ENCODE measurements at regions not wholly inside any gene's neighbourhood (a gene's known extent, or its start where the extent isn't known, plus 50 kb on each side); places are given as distances from the start of the nearest gene placed in this dataset.

- no peak for DNase-seq
Measured at GRCh38 chr18:54100920-54101470, 123.5 kb downstream of the MBD2 start.

DNA sequence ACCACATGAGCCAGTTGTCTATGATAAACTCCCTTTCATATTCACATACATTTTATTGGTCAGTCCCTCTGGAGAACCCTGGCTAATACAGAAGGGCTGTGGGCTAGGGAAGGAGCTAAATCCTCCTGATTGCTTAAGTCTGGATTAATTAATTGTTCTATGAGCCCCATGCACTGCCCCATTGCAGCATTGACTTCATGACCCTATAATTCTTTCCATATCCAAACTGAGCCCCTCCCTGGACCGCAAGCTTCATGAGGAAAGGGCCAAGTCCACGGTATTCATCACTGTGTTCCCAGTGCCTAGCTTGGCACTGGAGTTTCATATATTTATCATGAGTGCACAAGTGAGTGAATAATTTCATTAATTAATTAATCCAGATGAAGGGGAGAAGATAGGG lies 124.0 kb downstream of the MBD2 start:
- no peak for DNase-seq

- DNase-seq, result no peak
Measured at GRCh38 chr18:54094474-54094873, 130.0 kb downstream of the MBD2 start.

- no peak for DNase-seq
Measured at GRCh38 chr18:54090856-54091255, 133.6 kb downstream of the MBD2 start.

GRCh38 chr18:54089749-54090459 lies 134.6 kb downstream of the MBD2 start:
- no peak for DNase-seq

DNA sequence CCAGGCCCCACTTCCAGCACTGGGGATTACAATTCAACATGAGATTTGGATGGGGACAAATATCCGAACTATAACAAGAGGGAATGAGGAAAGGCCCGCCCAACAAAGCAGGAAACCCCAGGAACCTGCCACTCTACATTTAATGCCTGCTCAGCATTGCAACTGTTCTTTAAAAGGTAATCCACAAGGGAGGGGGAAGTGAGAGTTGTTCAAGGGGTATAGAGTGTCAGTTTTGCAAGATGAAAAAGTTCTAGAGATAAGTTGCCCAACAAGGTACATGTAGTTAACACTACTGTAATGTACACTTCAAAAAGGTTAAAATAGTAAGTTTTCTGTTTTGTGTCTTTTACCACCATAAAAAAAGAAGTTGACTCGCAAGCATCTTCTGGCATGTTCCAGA lies 137.6 kb downstream of the MBD2 start:
- DNase-seq, result peak; percentile 58

- peak; percentile 78 for DNase-seq
Measured at GRCh38 chr18:54086046-54086802, 138.2 kb downstream of the MBD2 start.

DNA sequence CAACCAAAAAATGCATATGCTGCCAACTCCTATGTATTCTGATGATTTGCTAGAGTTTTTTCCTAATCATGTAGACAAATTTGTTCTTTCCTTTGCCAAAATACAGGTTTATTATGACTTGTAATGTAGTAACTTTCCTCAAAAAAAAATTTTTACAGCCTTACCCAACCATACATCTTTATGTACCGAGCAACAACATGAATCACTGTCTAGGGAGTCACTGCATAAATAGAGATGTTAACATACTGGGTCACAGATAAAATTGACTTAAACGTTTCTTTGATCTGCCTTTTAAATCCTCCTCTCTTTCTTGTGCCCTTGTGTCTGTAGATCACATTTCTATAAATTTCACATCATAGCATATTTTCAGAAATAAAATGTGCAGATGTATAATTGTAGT lies 143.6 kb downstream of the MBD2 start:
- no peak for DNase-seq

DNA sequence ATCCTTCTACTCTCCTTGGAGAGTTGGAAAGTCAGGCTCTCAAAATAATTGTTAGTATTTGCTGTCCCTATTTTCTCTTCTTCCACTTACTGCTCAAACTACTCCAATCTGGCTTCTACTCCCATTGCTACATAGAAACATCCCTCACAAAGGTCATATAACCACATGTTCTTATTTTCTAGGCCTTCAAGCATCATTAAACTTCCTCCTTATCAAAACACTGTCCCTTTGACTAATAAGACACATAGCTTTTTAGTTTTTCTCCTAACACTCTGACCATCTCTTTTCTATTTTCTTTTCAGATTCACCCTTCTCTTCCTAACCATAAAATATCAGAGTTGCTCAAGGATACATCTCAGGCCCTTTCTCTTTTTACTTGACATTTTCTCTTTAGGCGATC lies 148.3 kb downstream of the MBD2 start:
- DNase-seq, result no peak

- no peak for DNase-seq
Measured at GRCh38 chr18:54075689-54076088, 148.8 kb downstream of the MBD2 start.

- no peak for DNase-seq
Measured at GRCh38 chr18:54069729-54070128, 154.7 kb downstream of the MBD2 start.

DNA sequence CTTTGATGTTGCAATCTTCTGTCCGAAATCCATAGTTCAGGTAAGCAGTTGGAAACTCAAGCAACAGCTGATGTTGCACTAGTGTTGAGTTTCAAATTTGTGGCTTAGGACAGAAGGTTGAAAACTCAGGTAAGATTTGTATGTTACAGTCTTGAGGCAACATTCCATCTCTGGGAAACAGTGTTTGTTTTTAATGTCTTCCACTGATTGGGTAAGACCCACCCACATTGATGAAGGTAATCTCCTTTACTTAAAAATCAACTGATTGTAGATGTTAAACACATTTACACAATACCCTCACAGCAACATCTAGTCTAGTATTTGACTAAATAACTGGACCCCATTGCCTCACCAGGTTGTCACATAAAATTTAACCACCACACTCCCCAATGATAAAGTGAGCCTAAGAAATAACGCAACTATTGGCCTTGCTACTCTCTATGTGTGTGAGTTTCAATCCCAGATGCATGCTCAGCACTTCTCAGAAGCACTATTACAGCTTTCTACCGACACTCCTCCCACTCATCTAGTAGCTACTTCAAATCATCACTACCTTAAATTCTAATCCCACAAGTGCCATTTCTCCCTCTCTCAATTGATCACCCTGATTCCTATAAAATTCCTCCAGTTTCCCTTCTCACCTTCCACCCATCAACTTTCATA lies 164.0 kb downstream of the MBD2 start:
- no peak for DNase-seq

GRCh38 chr18:54052732-54053429 lies 171.6 kb downstream of the MBD2 start:
- no peak for DNase-seq

DNA sequence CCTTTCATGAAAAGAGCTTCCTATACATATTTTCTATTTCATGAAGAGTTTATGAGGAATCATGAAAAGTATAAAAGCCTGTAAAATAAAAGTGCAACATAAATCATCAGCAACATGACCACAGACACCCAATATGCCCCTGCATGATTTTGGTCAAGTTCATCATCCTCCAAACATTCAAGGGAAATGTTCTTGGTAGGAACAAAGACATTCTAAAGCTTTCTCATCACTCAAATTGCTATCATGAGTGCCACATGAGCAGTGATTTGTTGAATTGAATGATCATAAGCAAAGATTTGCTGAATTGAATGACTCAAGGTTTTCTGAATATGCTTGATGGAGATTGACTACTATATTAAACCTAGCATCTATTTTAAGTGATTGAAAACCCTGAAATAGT lies 172.2 kb downstream of the MBD2 start:
- DNase-seq, result no peak

- DNase-seq, result no peak
Measured at GRCh38 chr18:54043484-54044251, 180.8 kb downstream of the MBD2 start.

GRCh38 chr18:54035927-54036326 lies 188.5 kb downstream of the MBD2 start:
- DNase-seq, result no peak

- no peak for DNase-seq
Measured at GRCh38 chr18:54033052-54033451, 191.4 kb downstream of the MBD2 start.

DNA sequence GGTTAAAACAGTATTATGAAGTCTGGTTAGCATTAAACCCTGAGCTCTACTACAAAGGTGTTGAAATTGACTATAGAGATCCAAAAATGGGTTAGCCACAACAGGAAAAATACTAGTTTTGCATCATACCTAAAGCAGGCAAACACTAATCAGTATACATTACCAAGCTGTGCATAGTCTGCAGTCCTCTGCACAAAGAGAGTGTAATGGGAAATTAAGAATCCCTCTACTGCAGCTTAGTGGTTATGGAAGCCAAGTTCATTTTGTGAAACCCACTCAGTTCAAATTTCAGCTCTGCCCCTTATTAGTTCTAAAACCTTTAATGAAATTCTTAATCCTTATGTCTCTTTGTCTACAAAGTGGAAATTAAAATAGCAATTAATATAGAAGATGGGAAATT lies 192.1 kb downstream of the MBD2 start:
- no peak for DNase-seq

DNA sequence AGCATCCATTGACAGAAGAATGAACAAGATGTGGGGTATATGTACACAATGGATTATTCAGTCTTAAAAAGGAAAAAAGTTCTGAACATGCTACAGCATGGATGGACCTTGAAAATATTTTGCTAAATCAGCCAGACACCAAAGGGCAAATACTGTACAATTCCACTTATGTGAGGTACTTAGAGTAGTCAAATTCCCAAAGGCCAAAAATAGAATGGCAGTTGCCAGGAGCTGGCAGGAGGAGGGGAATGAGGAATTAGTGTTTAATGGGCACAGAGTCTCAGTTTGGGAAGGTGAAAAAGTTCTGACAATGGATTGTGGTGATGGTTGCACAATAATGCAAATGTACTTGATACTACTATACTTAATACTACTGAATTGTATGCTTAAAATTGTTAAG lies 193.2 kb downstream of the MBD2 start:
- no peak for DNase-seq

GRCh38 chr18:54030434-54030833 lies 194.0 kb downstream of the MBD2 start:
- no peak for DNase-seq

GRCh38 chr18:54023471-54023870 lies 201.0 kb downstream of the MBD2 start:
- DNase-seq, result no peak

DNA sequence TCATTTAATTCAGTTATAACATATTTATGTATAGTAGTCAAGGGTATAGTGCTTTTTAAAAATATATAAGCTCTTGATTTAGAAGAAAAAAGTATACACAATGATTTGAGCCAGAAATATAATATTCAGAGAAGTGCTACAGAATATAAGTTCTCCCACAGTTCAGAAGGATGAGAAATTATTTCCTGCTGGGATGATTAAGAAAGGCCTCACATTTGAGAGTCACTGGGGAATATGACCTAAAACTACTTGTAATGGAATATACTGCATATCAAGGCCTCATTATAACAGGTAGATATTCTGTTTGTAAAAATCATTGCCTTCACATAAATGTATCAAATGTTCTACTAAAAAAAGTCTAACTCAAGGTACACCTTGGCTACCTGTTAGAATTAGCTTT lies 203.5 kb downstream of the MBD2 start:
- no peak for DNase-seq

Measured in RPMI8226 (cell line).